Vagina (tissue), 2 donors: ENCODE measurements at regions not wholly inside any gene's neighbourhood (a gene's known extent, or its start where the extent isn't known, plus 50 kb on each side); places are given as distances from the start of the nearest gene placed in this dataset.
"Not testable (repeated sequence)": the region's sequence is repeated elsewhere in the genome, so short reads cannot be mapped to it uniquely, and the experiment has no call there.

Experiments
- POLR2A ChIP-seq, 2 donors: fragments of 450-650 bp; IDR thresholded peaks; one replicate each; pipeline ENCODE4 v1.6.1; 2017; ENCODE audit warnings: antibody characterized with exemption in 2 of 2, mild to moderate bottlenecking in 2 of 2, moderate library complexity in 2 of 2
- TF ChIP-seq, protein P1 (sequence below), 3 experiments: fragments of 450-650 bp in 2 of 3; fragments of 200-600 bp in 1 of 3; sonication (generic) in 1 of 3; IDR thresholded peaks; one replicate each; pipeline ENCODE4 v1.5.1; 2017 to 2019; ENCODE audit warnings: antibody characterized with exemption in 3 of 3, mild to moderate bottlenecking in 2 of 3, moderate library complexity in 2 of 3

DNA sequence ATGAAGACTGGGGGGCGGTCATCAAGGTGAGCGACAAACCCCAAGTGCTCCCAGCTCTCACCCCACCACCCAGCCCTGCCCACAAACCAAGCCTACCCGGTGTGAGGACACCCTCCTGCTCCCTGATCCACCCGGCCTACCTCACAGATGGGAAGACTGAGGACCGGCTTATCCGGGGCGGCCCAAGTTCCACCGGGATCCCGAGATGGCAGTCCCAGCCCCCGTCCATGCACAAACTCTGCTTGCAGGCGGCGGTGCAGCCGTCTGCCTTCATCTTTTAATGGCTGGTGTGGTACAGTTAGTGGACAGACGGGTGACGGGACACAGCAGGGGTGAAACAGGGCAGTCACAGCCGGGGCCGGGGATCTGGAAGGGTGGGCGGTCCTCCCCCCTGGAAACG is 119.3 kb downstream of the ZNF479 start:
- TF ChIP-seq, protein P1, sequence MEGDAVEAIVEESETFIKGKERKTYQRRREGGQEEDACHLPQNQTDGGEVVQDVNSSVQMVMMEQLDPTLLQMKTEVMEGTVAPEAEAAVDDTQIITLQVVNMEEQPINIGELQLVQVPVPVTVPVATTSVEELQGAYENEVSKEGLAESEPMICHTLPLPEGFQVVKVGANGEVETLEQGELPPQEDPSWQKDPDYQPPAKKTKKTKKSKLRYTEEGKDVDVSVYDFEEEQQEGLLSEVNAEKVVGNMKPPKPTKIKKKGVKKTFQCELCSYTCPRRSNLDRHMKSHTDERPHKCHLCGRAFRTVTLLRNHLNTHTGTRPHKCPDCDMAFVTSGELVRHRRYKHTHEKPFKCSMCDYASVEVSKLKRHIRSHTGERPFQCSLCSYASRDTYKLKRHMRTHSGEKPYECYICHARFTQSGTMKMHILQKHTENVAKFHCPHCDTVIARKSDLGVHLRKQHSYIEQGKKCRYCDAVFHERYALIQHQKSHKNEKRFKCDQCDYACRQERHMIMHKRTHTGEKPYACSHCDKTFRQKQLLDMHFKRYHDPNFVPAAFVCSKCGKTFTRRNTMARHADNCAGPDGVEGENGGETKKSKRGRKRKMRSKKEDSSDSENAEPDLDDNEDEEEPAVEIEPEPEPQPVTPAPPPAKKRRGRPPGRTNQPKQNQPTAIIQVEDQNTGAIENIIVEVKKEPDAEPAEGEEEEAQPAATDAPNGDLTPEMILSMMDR (IDR thresholded peaks at IDR 0.05), result not testable (repeated sequence)
- not testable (repeated sequence) for TF ChIP-seq POLR2A (IDR thresholded peaks at IDR 0.05)
